NCI-H2196 (cell line): ENCODE measurements at regions not wholly inside any gene's neighbourhood (a gene's known extent, or its start where the extent isn't known, plus 50 kb on each side); places are given as distances from the start of the nearest gene placed in this dataset.
"Not testable (repeated sequence)": the region's sequence is repeated elsewhere in the genome, so short reads cannot be mapped to it uniquely, and the experiment has no call there.

Source experiments
- DNase-seq: peaks from one replicate; lab custom pipeline; 2025; ENCODE audit not compliant: unreplicated experiment; lab: John Stamatoyannopoulos, UW

- no peak for DNase-seq
These were observed 658.6 kb upstream of the LMO3 start for GRCh38 chr12:17264603-17265002.

GRCh38 chr12:17239874-17240273 is 633.9 kb upstream of the LMO3 start:
- DNase-seq, result no peak

DNA sequence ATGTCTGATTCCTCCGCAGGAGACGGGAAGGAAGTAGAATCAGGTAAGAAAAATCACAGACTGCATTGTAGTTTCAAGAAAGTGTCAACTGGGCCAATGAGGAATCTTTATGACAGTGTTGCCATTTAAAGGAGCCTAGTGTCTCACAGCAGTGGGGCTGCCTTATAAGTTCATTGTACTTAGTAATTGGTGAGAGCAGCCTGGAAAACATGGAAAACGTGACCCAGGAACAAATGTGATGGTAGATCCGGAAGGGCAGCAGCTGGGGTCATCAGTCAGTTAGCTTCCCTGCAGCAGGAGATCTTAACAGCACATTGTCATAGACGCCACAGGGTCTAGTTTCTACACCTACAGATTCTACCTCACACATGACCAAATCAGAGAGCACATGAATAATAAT is 630.0 kb upstream of the LMO3 start:
- no peak for DNase-seq

- DNase-seq, result no peak
These were observed 610.0 kb upstream of the LMO3 start for GRCh38 chr12:17215759-17216570.

DNA sequence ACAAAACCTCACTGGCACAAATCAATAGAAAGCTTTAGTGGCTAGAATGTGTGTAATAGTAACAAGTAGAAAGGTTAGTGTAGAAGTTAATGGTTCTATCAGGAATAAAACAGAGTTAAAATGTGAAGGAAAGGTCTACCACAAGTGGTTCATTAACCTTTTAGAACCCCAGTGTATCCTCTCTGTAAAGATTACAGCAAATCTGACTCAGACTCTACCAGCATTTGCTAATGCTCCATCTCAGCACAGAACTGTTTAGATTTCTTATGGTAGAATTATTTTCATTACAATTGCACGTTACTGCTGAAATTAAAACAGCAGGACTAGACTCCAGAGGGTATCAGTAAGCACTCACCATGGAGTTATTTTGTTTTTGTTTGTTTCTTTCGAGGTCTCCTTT is 609.0 kb upstream of the LMO3 start:
- DNase-seq, result no peak

DNA sequence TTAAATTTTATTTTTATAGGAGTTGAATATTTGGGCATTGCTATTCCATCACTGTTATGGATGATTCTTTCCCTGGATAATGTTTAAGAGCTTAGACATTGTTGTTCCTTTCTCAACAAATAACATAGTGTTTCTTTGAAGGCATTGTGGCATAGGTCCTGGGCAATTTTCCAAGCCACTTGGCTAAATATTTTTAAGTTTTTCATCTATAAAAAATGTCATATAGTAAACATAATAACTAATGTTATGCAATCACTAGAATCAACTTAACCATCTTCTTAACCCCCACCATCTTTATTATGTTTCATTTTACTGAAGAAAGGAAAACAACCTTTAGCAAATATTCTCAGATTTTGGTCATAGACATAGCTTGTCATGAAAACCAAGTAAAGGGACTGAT is 600.6 kb upstream of the LMO3 start:
- no peak for DNase-seq

- no peak for DNase-seq
These were observed 598.5 kb upstream of the LMO3 start for GRCh38 chr12:17204289-17205054.

DNA sequence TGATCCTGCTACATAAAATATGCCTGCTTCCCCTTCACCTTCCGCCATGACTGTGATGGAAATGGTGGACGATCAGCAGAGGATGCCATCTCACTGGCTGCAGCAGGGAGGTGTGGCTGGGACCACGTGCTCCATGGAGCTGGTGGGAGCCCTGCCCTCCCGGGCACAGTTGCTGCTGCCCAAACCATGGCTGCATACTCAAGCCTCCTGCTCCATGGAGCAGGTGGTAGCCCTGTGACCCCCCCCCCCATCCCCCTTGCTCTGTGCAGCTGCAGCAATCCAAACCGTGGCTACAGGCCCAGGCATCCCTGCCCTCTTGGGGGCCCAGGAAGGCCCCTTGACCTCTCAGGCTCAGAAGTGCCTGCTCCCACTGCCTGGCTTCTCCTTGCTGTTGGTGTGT is 597.5 kb upstream of the LMO3 start:
- DNase-seq, result no peak

DNA sequence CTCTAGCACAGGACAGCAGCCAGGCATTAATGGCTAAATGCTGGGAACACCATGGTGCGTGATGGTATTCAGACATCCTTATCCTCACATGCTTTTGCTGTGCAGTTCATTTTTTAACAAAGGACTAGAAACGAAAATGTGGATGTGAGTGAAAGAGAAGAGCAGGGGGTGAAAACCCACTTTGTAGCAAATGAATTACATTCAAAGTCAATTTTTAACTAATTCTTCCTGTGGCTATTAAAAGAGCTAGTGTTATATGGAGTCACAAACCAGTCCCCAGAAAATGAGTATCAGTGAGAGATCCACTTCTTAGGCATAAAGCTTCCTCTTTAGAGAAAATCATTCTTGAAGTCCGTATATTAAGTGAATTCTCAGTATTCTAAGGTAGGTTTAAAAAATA is 592.0 kb upstream of the LMO3 start:
- no peak for DNase-seq

DNA sequence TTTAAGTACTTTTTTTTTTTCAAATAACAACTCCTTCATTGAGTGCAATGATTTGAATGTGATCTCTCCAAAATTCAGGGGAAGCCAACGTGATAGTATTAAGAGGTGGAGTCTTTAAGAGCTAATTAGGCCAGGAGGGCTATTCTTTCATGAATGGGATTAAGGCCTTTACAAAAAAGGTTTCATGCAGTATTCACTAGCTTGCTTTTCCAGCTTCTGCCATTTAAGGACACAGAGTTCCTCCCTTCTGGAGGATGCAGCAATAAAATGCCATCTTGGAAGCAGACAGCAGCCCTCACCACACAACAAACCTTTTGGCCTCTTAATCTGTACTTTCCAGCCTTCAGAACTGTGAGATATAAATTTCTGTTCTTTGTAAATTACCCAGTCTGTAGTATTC is 586.8 kb upstream of the LMO3 start:
- no peak for DNase-seq

DNA sequence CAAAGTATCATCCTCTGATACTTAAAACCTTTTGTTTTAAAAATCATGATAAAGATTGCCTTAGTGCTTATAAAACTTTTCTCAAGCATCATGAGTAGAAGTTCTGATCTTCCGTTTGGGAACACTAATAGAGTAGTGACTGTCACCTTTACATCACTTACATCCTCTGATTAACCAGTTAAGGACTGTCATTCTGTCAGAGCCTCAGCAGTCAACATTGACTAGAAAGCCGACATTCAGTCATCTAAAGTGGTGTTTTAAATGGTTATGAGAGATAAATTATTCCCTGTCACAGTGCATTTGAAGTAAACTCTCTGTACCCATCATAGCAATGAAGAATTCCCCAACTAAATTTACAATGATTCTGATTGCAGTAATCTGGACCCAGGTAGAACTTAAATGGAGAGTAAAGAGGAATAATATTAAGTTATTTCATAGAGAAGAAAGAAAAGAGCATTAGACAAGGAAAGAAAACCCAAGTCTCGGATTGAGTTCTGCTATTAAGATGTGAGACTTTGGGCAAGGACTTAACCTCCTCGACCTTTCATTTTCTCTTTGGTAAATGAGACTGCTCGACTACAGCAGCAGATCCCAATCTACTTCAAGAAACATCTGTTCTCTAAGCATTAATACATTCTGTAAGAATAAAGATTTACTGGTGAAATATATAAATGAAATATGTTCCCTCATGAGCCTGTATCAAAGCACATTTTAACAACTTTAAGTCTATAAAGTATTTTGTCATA is 563.9 kb upstream of the LMO3 start:
- no peak for DNase-seq

DNA sequence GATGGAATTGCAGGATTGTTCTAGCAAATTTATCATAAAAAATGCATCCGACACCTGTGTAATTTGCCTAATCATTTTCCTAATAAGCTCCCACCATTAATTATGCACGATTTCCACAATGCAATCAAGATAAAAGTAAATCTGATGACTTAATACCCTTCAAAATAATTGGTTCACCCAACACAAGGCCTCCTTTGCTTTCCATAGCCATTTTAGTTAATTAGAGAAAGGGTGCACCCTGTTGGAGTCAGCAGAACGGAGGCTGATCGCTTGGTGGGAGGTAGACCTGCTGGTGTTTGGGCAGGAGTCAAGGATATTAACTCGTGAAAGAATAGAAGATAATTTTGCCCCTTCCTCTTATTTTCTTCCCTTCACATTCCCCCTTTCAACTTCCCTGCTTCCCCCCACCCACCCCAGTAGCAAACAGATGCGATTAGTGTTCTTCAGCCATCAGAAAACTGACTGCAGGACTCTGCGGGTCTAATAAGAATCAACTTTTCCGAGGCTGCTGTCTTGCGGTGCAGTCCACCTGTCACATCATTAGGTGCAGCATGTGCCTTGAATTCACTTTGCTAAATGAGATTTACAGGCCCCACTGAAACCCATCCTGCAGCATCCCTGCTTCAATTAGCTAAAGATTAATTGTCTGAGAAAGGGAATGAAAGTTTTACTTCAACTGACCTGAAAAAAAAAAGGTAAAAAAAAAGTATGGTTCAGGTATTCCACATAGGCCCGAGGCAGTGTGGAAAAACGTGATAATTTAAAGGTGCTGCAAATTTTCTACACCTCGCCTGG is 553.7 kb upstream of the LMO3 start:
- DNase-seq, result no peak

- no peak for DNase-seq
These were observed 552.2 kb upstream of the LMO3 start for GRCh38 chr12:17158201-17158600.

DNA sequence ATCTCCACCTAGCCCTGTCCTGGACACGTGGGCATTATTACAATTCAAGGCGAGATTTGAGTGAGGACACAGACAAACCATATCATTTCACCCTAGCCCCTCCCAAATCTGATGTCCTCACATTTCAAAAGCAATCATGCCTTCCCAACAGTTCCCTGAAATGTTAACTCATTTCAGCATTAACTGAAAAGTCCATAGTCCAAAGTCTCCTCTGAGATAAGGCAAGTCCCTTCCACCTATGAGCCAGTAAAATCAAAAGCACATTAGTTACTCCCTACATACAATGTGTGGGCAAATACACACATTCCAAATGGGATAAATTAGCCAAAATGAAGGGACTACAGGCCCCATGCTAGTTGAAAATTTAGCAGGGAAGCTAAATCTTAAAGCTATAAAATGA is 546.0 kb upstream of the LMO3 start:
- no peak for DNase-seq

DNA sequence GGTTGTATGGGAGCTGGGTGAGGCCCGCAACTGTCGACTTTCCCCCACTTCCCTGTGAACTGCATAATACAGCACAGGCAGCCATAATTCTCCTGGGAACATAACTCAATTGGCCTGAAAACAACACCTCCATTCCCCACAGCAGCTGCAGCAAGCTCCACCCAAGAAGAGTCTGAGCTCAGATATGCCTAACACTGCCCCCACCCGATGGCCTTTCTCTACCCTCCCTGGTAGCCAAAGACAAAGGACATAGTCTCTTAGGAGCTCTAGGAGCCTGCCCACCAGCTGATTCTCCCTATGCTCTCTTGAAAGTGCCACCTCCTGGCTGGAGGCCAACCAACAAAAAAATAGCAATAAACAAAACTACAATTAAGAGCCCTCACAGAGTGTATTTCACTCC is 542.7 kb upstream of the LMO3 start:
- no peak for DNase-seq

DNA sequence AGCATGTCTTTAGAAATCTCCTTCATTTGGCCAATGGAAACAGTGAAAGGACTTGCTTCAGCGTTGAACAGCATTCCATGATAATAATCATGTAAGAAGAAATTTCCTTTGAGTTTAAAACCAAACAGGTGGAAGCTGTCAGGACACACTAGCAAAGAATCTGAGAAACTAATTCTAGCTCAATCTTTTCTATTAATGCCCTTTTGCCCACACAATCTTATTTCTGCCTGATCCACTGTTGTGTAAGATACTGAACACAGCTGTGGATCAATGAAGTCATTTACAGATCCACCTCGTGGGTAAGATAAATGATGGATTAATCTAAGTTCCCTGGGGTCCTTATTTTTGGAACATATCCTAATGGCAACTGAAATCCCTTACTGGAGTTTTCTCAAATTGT is 536.9 kb upstream of the LMO3 start:
- DNase-seq, result no peak

DNA sequence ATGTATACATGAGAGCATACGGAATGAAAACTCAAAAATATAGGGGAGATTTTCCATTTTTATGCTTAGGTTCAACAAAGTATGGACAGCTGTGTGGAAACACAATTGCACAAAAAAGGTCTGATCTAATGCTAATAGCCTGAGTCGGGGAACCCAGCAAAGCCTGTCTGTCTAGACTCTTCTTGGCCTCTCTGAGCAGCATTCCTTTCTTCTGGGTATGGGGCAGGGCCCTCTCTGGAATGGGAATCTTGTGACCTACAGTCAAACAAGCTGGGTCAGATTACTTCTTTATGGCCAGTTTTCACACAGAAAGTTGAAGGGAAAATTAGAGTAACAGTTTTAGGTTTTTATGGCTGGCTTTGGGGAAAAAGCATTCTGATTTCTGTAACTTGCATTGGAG is 534.0 kb upstream of the LMO3 start:
- DNase-seq, result no peak

GRCh38 chr12:17137396-17137795 is 531.4 kb upstream of the LMO3 start:
- no peak for DNase-seq

DNA sequence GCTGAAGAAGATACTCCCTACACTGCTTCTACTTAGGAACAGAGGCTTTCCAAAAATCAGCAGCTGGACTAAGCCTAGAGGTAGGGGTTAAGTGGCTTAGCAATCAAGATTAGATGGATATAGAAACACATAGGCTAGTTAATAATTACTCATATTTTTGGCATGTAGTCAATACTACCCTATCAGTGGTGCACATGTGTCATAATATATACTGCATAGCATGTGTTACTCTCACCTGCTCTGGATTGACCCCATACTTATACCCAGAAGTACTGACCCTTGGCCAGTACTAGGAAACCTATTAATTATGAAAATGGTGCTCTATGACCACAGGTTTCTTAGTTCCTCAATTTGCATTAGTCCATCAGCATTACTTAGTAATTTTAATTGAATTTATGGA is 528.4 kb upstream of the LMO3 start:
- DNase-seq, result no peak

DNA sequence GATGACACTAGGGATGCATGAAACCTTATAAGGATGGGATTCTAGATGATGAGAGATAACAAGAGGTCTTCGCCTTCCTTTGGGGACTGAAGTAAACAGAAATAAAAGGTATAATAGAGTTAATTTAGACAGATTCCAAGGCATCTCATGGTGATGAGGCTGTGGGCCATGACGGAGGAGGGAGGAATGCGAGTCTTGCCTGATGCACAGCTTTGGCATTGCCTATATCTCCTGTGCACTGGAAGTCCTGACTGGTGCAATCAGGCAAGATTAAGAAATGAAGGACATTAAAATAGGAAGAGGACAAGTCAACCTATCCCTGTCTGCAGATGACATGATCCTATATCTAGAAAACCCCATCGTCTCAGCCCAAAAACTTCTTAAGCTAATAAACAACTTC is 526.4 kb upstream of the LMO3 start:
- DNase-seq, result no peak

DNA sequence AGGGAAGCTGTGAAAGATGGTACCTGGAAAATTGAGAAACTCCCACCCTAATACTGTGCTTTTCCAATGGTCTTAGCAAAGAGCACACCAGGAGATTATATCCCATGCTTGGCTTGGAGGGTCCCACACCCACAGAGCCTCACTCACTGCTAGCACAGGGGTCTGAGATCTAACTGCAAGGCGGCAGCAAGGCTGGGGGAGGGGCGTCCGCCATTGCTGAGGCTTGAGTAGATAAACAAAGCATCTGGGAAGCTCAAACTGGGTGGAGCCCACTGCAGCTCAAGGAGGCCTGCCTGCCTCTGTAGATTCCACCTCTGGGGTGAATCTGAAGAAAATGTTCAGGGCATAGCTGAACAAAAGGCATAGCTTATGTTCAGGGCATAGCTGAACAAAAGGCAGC is 510.6 kb upstream of the LMO3 start:
- DNase-seq, result not testable (repeated sequence)
